ENCODE measurements at regions not wholly inside any gene's neighbourhood (a gene's known extent, or its start where the extent isn't known, plus 50 kb on each side); places are given as distances from the start of the nearest gene placed in this dataset.

DNA sequence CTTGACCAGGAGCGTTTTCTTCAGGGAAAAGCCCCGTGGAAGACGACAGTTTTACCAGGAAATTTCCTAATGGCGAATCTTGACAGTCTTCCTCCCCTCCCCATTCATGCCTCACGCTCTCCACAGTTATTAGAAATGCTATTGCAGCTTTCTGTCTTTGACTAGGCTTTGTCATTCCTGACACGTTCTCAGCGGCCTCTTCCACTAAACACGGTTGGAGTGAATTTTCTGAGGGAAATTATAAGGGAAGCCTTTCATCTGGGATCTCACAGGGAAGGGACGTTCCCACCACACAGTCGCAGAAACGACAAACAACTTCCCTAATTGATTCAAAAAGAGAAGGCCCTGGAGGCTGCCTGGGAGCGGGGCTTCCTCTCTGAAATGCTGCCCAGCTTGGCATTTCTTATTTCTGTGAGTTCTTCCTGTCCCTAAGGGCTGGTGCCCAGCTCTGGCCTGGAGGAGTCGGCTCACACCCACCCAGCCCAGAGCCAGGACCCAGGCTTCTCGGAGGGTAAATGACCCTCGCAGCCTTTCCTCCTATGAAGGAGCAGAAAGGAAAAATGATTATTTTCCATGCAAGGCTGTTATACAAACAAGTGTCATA lies 57.1 kb upstream of the PPP1R26 start:
- TF ChIP-seq, protein P1, sequence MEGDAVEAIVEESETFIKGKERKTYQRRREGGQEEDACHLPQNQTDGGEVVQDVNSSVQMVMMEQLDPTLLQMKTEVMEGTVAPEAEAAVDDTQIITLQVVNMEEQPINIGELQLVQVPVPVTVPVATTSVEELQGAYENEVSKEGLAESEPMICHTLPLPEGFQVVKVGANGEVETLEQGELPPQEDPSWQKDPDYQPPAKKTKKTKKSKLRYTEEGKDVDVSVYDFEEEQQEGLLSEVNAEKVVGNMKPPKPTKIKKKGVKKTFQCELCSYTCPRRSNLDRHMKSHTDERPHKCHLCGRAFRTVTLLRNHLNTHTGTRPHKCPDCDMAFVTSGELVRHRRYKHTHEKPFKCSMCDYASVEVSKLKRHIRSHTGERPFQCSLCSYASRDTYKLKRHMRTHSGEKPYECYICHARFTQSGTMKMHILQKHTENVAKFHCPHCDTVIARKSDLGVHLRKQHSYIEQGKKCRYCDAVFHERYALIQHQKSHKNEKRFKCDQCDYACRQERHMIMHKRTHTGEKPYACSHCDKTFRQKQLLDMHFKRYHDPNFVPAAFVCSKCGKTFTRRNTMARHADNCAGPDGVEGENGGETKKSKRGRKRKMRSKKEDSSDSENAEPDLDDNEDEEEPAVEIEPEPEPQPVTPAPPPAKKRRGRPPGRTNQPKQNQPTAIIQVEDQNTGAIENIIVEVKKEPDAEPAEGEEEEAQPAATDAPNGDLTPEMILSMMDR (IDR thresholded peaks at IDR 0.05): no peak
- no peak for TF ChIP-seq POLR2A (IDR thresholded peaks at IDR 0.05)
- no peak overlapping the region for H3K4me3 ChIP-seq (ENCODE audit: low read depth, poor library complexity, severe bottlenecking)
- DNase-seq (ENCODE audit: low spot score in 2 of 2): no peak
- intact Hi-C loops (cut with DNase I; ENCODE audit: low total_unique reads): no loop called here
- 64 to 73% methylated on average over 15 of the region's 15 CpGs for WGBS, 2 donors

DNA sequence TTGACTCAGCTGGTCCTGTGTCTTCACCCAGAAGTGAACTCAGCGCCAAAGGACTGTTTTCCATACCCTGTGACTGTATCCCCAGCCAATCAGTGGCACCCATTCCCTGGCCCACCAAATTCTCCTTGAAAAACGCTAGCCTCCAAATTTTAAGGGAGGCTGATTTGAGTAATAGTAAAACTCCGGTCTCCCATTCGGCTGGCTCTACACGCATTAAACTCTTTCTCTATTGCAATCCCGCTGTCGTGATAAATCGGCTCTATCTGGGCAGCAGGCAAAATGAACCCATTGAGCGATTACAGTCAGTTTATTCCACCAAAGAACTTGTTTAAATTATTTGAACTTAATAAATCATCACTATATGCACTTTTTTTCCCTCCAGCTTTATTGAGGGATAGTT lies 55.9 kb upstream of the PPP1R26 start:
- intact Hi-C loops (cut with DNase I; ENCODE audit: low total_unique reads): no loop called here
- 96 to 97% methylated on average over 9 of the region's 9 CpGs for WGBS, 2 donors
- no peak overlapping the region for H3K4me3 ChIP-seq (ENCODE audit: low read depth, poor library complexity, severe bottlenecking)
- DNase-seq (ENCODE audit: low spot score in 2 of 2): no peak
- TF ChIP-seq POLR2A (IDR thresholded peaks at IDR 0.05): no peak
- TF ChIP-seq, protein P1 (IDR thresholded peaks at IDR 0.05): no peak
